Activated naive CD8-positive, alpha-beta T cell treated with anti-CD3 and anti-CD28 coated beads, Interleukin-2, amount 10 ng/mL, durations not matched to agents 7 days and 5 days (primary cell): ENCODE measurements at regions not wholly inside any gene's neighbourhood (a gene's known extent, or its start where the extent isn't known, plus 50 kb on each side); places are given as distances from the start of the nearest gene placed in this dataset.
"Not testable (repeated sequence)": the region's sequence is repeated elsewhere in the genome, so short reads cannot be mapped to it uniquely, and the experiment has no call there.

ENCODE experiments used
- ATAC-seq: fragments of 150-1000 bp; cut with Tn5 transposase; one replicate; pipeline ENCODE4 v1.10.0; 2021; ENCODE audit warnings: low read depth, moderate library complexity
- POLR2A ChIA-PET: fragments of 350-600 bp; sonication (Branson Sonifier 250); formaldehyde crosslinking; loops from one replicate; lab custom pipeline; 2021; ENCODE audit warnings: antibody characterized with exemption; lab: Charles Lee
- DNase-seq: peaks from one replicate; pipeline ENCODE4 v3.0.0; 2021
- H3K27ac Mint-ChIP-seq: one replicate; pipeline ENCODE4 v1.8.0; 2022; ENCODE audit warnings: mild to moderate bottlenecking, mixed read lengths
- H3K27me3 Mint-ChIP-seq: one replicate; pipeline ENCODE4 v1.8.0; 2022; ENCODE audit warnings: mild to moderate bottlenecking, moderate library complexity, mixed read lengths
- H3K36me3 Mint-ChIP-seq: one replicate; pipeline ENCODE4 v1.8.0; 2021; ENCODE audit warnings: mild to moderate bottlenecking, mixed read lengths
- H3K4me1 Mint-ChIP-seq: one replicate; pipeline ENCODE4 v1.8.0; 2021; ENCODE audit warnings: mixed read lengths
- H3K4me3 Mint-ChIP-seq: one replicate; pipeline ENCODE4 v1.8.0; 2022; ENCODE audit warnings: mild to moderate bottlenecking, moderate library complexity, mixed read lengths
- H3K9me3 Mint-ChIP-seq: one replicate; pipeline ENCODE4 v1.8.0; 2021; ENCODE audit warnings: mixed read lengths

- H3K27me3 Mint-ChIP-seq, H3K9me3 Mint-ChIP-seq, H3K4me1 Mint-ChIP-seq, H3K4me3 Mint-ChIP-seq, H3K27ac Mint-ChIP-seq, POLR2A ChIA-PET, DNase-seq, H3K36me3 Mint-ChIP-seq, ATAC-seq: not testable (repeated sequence)
These were observed 532.2 kb downstream of the EDEM1 start for GRCh38 chr3:5719668-5720067.

- ATAC-seq (no peak), DNase-seq (no peak)
- H3K27me3 Mint-ChIP-seq: no peaks in the 10 kb centered on the region
- H3K4me1 Mint-ChIP-seq: no peaks in the 10 kb centered on the region
- H3K27ac Mint-ChIP-seq: no peak overlapping the region
- no peak overlapping the region for H3K4me3 Mint-ChIP-seq
- H3K9me3 Mint-ChIP-seq: no peaks in the 10 kb centered on the region
- POLR2A ChIA-PET: no interaction called here
- no peaks in the 10 kb centered on the region for H3K36me3 Mint-ChIP-seq
These were observed 538.3 kb downstream of the EDEM1 start for GRCh38 chr3:5725801-5726200.

DNA sequence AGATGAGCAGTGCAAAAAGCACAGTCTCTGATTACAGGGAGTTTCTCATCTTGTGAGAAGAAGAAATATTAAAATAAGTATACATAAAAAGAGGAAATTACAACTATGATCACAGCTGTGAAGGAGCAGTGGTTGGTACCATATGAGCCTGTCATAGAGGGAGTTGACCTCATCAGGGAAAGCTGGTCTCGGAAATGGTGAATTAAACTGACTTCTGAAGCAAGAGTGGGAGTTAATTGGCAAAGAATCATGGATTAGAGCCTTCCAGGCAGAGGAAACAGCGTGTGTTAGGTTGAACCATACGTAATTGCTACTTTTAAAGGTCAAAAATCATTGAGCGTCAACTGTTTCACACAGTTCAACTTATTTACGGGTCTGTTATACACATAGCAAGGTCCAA, 539.1 kb downstream of the EDEM1 start:
- Mint-ChIP-seq H3K36me3 (no peaks in the 10 kb centered on the region), H3K27ac (no peak overlapping the region), H3K9me3 (no peaks in the 10 kb centered on the region), H3K27me3 (no peaks in the 10 kb centered on the region), H3K4me3 (no peak overlapping the region), H3K4me1 (no peaks in the 10 kb centered on the region)
- DNase-seq: no peak
- ATAC-seq: no peak
- POLR2A ChIA-PET: no interaction called here

GRCh38 chr3:5727743-5728484, 540.4 kb downstream of the EDEM1 start:
- POLR2A ChIA-PET: no interaction called here
- Mint-ChIP-seq H3K4me3 (no peak overlapping the region), H3K27ac (no peak overlapping the region), H3K9me3 (no peaks in the 10 kb centered on the region), H3K36me3 (no peaks in the 10 kb centered on the region), H3K4me1 (no peaks in the 10 kb centered on the region), H3K27me3 (no peaks in the 10 kb centered on the region)
- ATAC-seq: no peak
- no peak for DNase-seq

GRCh38 chr3:5729852-5730251, 542.3 kb downstream of the EDEM1 start:
- POLR2A ChIA-PET: no interaction called here

GRCh38 chr3:5731100-5731499, 543.6 kb downstream of the EDEM1 start:
- Mint-ChIP-seq H3K27ac (no peak overlapping the region), H3K36me3 (no peaks in the 10 kb centered on the region), H3K4me3 (no peak overlapping the region), H3K4me1 (no peaks in the 10 kb centered on the region), H3K9me3 (no peaks in the 10 kb centered on the region), H3K27me3 (no peaks in the 10 kb centered on the region)
- POLR2A ChIA-PET: no interaction called here
- DNase-seq (no peak), ATAC-seq (no peak)

More at GRCh38 chr3:5729852-5730251, 542.3 kb downstream of the EDEM1 start:
- Mint-ChIP-seq H3K27me3 (no peaks in the 10 kb centered on the region), H3K9me3 (no peaks in the 10 kb centered on the region), H3K27ac (no peak overlapping the region), H3K4me1 (no peaks in the 10 kb centered on the region), H3K4me3 (no peak overlapping the region), H3K36me3 (no peaks in the 10 kb centered on the region)
- DNase-seq: no peak
- ATAC-seq: no peak

DNA sequence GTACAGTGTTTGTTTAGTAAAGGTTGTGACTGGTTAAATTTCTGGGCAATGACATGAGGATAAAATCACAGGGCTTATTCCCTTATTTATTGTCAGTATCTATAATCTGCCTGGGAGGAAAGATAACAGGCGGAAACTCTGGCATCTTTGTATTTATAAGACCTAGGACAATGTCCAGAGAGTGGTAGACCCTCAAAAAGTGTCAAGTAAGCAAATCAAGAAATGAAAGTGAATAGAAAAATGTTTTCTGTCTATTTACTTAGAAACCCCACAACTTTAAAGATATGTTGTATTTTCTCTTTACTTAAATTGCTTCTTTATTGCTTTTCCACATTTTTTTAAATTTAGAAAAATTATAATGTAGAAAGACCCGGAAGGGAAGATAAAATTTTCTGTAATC, 544.6 kb downstream of the EDEM1 start:
- no peak for DNase-seq
- Mint-ChIP-seq H3K36me3 (no peaks in the 10 kb centered on the region), H3K27me3 (no peaks in the 10 kb centered on the region), H3K4me1 (no peaks in the 10 kb centered on the region), H3K4me3 (no peak overlapping the region), H3K9me3 (no peaks in the 10 kb centered on the region), H3K27ac (no peak overlapping the region)
- POLR2A ChIA-PET: no interaction called here
- no peak for ATAC-seq

DNA sequence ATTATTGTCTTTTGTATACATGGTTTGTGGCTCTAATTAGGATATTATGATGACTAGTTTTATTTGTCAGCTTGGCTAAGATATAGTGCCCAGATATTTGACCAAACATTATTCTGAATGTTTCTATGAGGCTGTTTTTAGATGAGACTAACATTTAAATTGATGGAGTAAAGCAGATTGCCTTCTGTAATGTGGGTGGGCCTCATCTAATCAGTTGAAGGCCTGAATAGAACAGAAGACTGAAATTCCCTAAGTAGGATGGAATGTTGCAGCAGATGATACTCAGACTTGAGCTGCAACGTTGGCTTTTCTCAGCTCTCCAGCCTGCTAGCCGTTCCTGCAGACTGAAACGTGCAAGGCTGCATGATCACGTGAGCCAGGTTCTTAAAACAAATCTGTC, 546.5 kb downstream of the EDEM1 start:
- POLR2A ChIA-PET: no interaction called here

DNA sequence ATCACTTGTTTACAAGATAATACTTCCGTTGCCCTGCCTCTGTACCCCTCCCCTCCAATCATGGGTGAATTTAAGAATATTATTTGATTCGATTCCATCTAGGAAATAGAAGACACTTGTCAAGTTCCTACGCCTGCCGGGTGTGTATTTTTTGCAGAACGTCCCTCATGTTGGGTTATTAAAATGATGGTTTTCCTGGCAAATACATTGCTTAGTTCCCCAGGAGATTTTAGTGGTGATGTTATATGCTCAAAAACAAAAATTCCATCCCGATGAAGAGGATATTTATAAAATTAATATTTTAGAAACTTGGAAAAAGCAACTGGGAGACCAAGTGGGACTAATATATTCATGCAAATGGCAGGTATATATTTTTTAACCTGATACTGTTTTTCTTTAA, 548.4 kb downstream of the EDEM1 start:
- no peak overlapping the region for H3K27ac Mint-ChIP-seq
- ATAC-seq (no peak), DNase-seq (no peak)
- H3K4me1 Mint-ChIP-seq: no peaks in the 10 kb centered on the region
- no peaks in the 10 kb centered on the region for H3K9me3 Mint-ChIP-seq
- no peak overlapping the region for H3K4me3 Mint-ChIP-seq
- no peaks in the 10 kb centered on the region for H3K36me3 Mint-ChIP-seq
- H3K27me3 Mint-ChIP-seq: no peaks in the 10 kb centered on the region
- POLR2A ChIA-PET: no interaction called here

More for the DNA sequence above, 546.5 kb downstream of the EDEM1 start:
- no peaks in the 10 kb centered on the region for H3K4me1 Mint-ChIP-seq
- ATAC-seq: no peak
- no peak for DNase-seq
- H3K36me3 Mint-ChIP-seq: no peaks in the 10 kb centered on the region
- no peaks in the 10 kb centered on the region for H3K9me3 Mint-ChIP-seq
- H3K4me3 Mint-ChIP-seq: no peak overlapping the region
- H3K27ac Mint-ChIP-seq: no peak overlapping the region
- H3K27me3 Mint-ChIP-seq: no peaks in the 10 kb centered on the region

DNA sequence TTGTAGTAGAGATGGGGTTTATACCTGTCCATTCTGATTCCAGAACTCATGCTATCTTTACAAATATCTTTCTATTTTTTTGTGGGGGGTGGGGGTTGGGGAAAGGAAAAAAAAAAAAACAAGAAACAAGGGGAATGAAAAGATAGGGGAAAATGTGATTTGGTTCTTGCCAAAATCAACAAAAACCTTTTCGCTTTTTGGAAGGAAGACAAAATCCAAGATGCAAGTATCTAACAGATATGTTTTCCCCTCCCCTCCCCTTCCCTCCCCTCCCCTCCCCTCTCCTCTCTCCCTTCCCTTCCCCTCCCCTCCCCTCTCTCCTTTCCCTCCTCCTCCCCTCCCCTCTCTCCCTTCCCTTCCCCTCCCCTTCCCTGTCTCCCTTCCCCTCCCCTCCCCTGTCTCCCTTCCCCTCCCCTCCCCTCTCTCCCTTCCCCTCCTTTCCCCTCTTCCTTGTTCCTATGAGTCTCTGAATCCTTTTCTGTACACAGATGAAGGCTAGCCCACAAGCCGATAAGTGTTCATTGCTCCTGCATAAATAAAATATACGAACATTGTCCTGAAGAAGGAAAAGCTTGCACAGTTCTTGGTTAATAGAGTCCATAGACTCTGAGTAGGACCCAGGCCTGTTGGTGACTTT, 551.9 kb downstream of the EDEM1 start:
- Mint-ChIP-seq H3K4me3 (no peak overlapping the region), H3K36me3 (no peaks in the 10 kb centered on the region), H3K9me3 (no peaks in the 10 kb centered on the region), H3K4me1 (no peaks in the 10 kb centered on the region), H3K27ac (no peak overlapping the region), H3K27me3 (no peaks in the 10 kb centered on the region)
- POLR2A ChIA-PET: no interaction called here
- no peak for ATAC-seq
- no peak for DNase-seq

- ATAC-seq: no peak
- Mint-ChIP-seq H3K36me3 (no peaks in the 10 kb centered on the region), H3K4me1 (no peaks in the 10 kb centered on the region), H3K27me3 (no peaks in the 10 kb centered on the region), H3K9me3 (no peaks in the 10 kb centered on the region), H3K27ac (no peak overlapping the region), H3K4me3 (no peak overlapping the region)
- POLR2A ChIA-PET: no interaction called here
- no peak for DNase-seq
These were observed 552.4 kb downstream of the EDEM1 start for GRCh38 chr3:5739949-5740348.

DNA sequence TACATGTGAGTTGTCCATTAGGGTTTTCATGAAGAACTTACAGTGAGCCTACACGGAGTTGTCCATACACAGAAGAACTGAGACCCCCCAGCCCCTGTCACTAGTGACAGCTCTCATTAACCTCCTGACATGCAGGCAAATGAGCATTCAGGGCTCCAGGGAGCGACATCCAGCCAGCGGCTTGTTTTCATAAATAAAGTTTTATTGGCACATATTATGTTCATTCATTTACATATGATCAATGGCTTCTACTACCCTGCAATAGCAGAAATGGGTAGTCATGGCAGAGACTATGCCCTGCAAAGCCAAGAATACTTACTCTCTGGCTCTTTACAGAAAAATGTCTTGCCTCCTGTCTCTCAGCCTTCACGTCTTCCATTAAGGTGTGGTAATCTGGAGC, 553.5 kb downstream of the EDEM1 start:
- Mint-ChIP-seq H3K4me3 (no peak overlapping the region), H3K27me3 (no peaks in the 10 kb centered on the region), H3K36me3 (no peaks in the 10 kb centered on the region), H3K9me3 (no peaks in the 10 kb centered on the region), H3K27ac (no peak overlapping the region), H3K4me1 (no peaks in the 10 kb centered on the region)
- no peak for ATAC-seq
- POLR2A ChIA-PET: no interaction called here
- DNase-seq: no peak

- H3K36me3 Mint-ChIP-seq: no peaks in the 10 kb centered on the region
- DNase-seq (no peak), ATAC-seq (no peak)
- H3K27ac Mint-ChIP-seq: no peak overlapping the region
- H3K9me3 Mint-ChIP-seq: no peaks in the 10 kb centered on the region
- no peaks in the 10 kb centered on the region for H3K27me3 Mint-ChIP-seq
- POLR2A ChIA-PET: no interaction called here
- no peak overlapping the region for H3K4me3 Mint-ChIP-seq
- H3K4me1 Mint-ChIP-seq: no peaks in the 10 kb centered on the region
These were observed 562.6 kb downstream of the EDEM1 start for GRCh38 chr3:5750091-5750490.

- H3K27me3 Mint-ChIP-seq: no peaks in the 10 kb centered on the region
These were observed 563.5 kb downstream of the EDEM1 start for GRCh38 chr3:5750874-5751640.

More at GRCh38 chr3:5750874-5751640, 563.5 kb downstream of the EDEM1 start:
- no peak for ATAC-seq
- POLR2A ChIA-PET: no interaction called here
- H3K9me3 Mint-ChIP-seq: no peaks in the 10 kb centered on the region
- no peak overlapping the region for H3K4me3 Mint-ChIP-seq
- H3K36me3 Mint-ChIP-seq: no peaks in the 10 kb centered on the region
- DNase-seq: no peak
- H3K4me1 Mint-ChIP-seq: no peaks in the 10 kb centered on the region
- no peak overlapping the region for H3K27ac Mint-ChIP-seq
